ENCODE measurements at regions not wholly inside any gene's neighbourhood (a gene's known extent, or its start where the extent isn't known, plus 50 kb on each side); places are given as distances from the start of the nearest gene placed in this dataset.

- H3K4me2 ChIP-seq (ENCODE audit: low read depth, low read length, poor library complexity, severe bottlenecking) = no peak overlapping the region
- H2AFZ ChIP-seq (ENCODE audit: low read length) = no peak overlapping the region
- H3K27me3 ChIP-seq (ENCODE audit: insufficient read depth, low read length, poor library complexity, severe bottlenecking) = no peaks in the 10 kb centered on the region
- no peaks in the 10 kb centered on the region for H3K79me2 ChIP-seq (ENCODE audit: insufficient read depth, low read length)
- H3K9me3 ChIP-seq (ENCODE audit: insufficient read depth, low read depth, low read length) = no peaks in the 10 kb centered on the region
- no peaks in the 10 kb centered on the region for H4K20me1 ChIP-seq (ENCODE audit: insufficient read depth, low read length, poor library complexity, severe bottlenecking)
- H3K9me2 ChIP-seq (replicated peaks; ENCODE audit: low read depth, low read length) = no peaks in the 10 kb centered on the region
- H3K9ac ChIP-seq (ENCODE audit: low read depth, low read length, poor library complexity, severe bottlenecking) = no peak overlapping the region
- no peaks in the 10 kb centered on the region for H3K4me1 ChIP-seq (ENCODE audit: insufficient read depth, low read length, poor library complexity, severe bottlenecking)
- H3F3A ChIP-seq (ENCODE audit: low read depth) = no peaks in the 10 kb centered on the region
- H3K36me3 ChIP-seq (ENCODE audit: insufficient read depth, low read length) = no peaks in the 10 kb centered on the region
- H3K4me3 ChIP-seq (ENCODE audit: low read length, poor library complexity, severe bottlenecking) = no peak overlapping the region
- TF ChIP-seq CTCF (conservative IDR thresholded peaks at IDR 0.05; ENCODE audit: low read length) = no peak
- no peak for TF ChIP-seq EZH2phosphoT487 (IDR thresholded peaks at IDR 0.05; ENCODE audit: borderline replicate concordance)
These were observed 78.0 kb downstream of the SEC61B start for GRCh38 chr9:99300103-99300439.

- Histone ChIP-seq H2AFZ (ENCODE audit: low read length) (no peak overlapping the region), H4K20me1 (ENCODE audit: insufficient read depth, low read length, poor library complexity, severe bottlenecking) (no peaks in the 10 kb centered on the region), H3K9ac (ENCODE audit: low read depth, low read length, poor library complexity, severe bottlenecking) (no peak overlapping the region), H3K9me2 (replicated peaks; ENCODE audit: low read depth, low read length) (no peaks in the 10 kb centered on the region), H3K4me2 (ENCODE audit: low read depth, low read length, poor library complexity, severe bottlenecking) (no peak overlapping the region), H3K4me3 (ENCODE audit: low read length, poor library complexity, severe bottlenecking) (no peak overlapping the region), H3K36me3 (ENCODE audit: insufficient read depth, low read length) (no peaks in the 10 kb centered on the region), H3K4me1 (ENCODE audit: insufficient read depth, low read length, poor library complexity, severe bottlenecking) (no peaks in the 10 kb centered on the region), H3K27me3 (ENCODE audit: insufficient read depth, low read length, poor library complexity, severe bottlenecking) (no peaks in the 10 kb centered on the region), H3F3A (ENCODE audit: low read depth) (no peaks in the 10 kb centered on the region), H3K9me3 (ENCODE audit: insufficient read depth, low read depth, low read length) (no peaks in the 10 kb centered on the region), H3K79me2 (ENCODE audit: insufficient read depth, low read length) (no peaks in the 10 kb centered on the region)
- no peak for TF ChIP-seq CTCF (conservative IDR thresholded peaks at IDR 0.05; ENCODE audit: low read length)
- no peak for TF ChIP-seq EZH2phosphoT487 (IDR thresholded peaks at IDR 0.05; ENCODE audit: borderline replicate concordance)
These were observed 78.5 kb downstream of the SEC61B start for GRCh38 chr9:99300603-99301002.

GRCh38 chr9:99303177-99303576 is 81.1 kb downstream of the SEC61B start:
- H2AFZ ChIP-seq (ENCODE audit: low read length) = no peak overlapping the region
- no peaks in the 10 kb centered on the region for H3K9me2 ChIP-seq (replicated peaks; ENCODE audit: low read depth, low read length)
- H3K27me3 ChIP-seq (ENCODE audit: insufficient read depth, low read length, poor library complexity, severe bottlenecking) = no peaks in the 10 kb centered on the region
- H3K9ac ChIP-seq (ENCODE audit: low read depth, low read length, poor library complexity, severe bottlenecking) = no peak overlapping the region
- H3K79me2 ChIP-seq (ENCODE audit: insufficient read depth, low read length) = no peaks in the 10 kb centered on the region
- no peaks in the 10 kb centered on the region for H4K20me1 ChIP-seq (ENCODE audit: insufficient read depth, low read length, poor library complexity, severe bottlenecking)
- H3K4me1 ChIP-seq (ENCODE audit: insufficient read depth, low read length, poor library complexity, severe bottlenecking) = no peaks in the 10 kb centered on the region
- no peaks in the 10 kb centered on the region for H3K9me3 ChIP-seq (ENCODE audit: insufficient read depth, low read depth, low read length)
- H3K36me3 ChIP-seq (ENCODE audit: insufficient read depth, low read length) = no peaks in the 10 kb centered on the region
- no peak overlapping the region for H3K4me3 ChIP-seq (ENCODE audit: low read length, poor library complexity, severe bottlenecking)
- no peak overlapping the region for H3K4me2 ChIP-seq (ENCODE audit: low read depth, low read length, poor library complexity, severe bottlenecking)
- H3F3A ChIP-seq (ENCODE audit: low read depth) = no peaks in the 10 kb centered on the region
- TF ChIP-seq EZH2phosphoT487 (IDR thresholded peaks at IDR 0.05; ENCODE audit: borderline replicate concordance) (no peak), CTCF (conservative IDR thresholded peaks at IDR 0.05; ENCODE audit: low read length) (no peak)
